ENCODE measurements at regions not wholly inside any gene's neighbourhood (a gene's known extent, or its start where the extent isn't known, plus 50 kb on each side); places are given as distances from the start of the nearest gene placed in this dataset.

- Histone ChIP-seq H3K9me3 (no peaks in the 10 kb centered on the region), H3K4me1 (ENCODE audit: control insufficient read depth in 1 of 2, low read depth in 2 of 2) (no peaks in the 10 kb centered on the region), H3K27ac (no peak overlapping the region), H3K27me3 (replicated peaks; ENCODE audit: insufficient read depth) (no peaks in the 10 kb centered on the region), H3K4me3 (no peak overlapping the region), H3K36me3 (no peaks in the 10 kb centered on the region)
- TF ChIP-seq CTCF (IDR thresholded peaks at IDR 0.05) = no peak
- ATAC-seq (ENCODE audit: insufficient number of reproducible peaks, low FRiP score, low read depth) (no peak), DNase-seq (ENCODE audit: low spot score) (no peak)
Measured at GRCh38 chr4:19982556-19982955, 269.1 kb upstream of the SLIT2 start.

GRCh38 chr4:19971829-19972228, 279.9 kb upstream of the SLIT2 start:
- H3K27me3 ChIP-seq (replicated peaks; ENCODE audit: insufficient read depth) = no peaks in the 10 kb centered on the region
- no peaks in the 10 kb centered on the region for H3K36me3 ChIP-seq
- H3K4me1 ChIP-seq (ENCODE audit: control insufficient read depth in 1 of 2, low read depth in 2 of 2) = no peaks in the 10 kb centered on the region
- no peaks in the 10 kb centered on the region for H3K9me3 ChIP-seq
- DNase-seq (ENCODE audit: low spot score) = no peak
- no peak overlapping the region for H3K27ac ChIP-seq
- ATAC-seq (ENCODE audit: insufficient number of reproducible peaks, low FRiP score, low read depth) = no peak
- no peak for TF ChIP-seq CTCF (IDR thresholded peaks at IDR 0.05)
- H3K4me3 ChIP-seq = no peak overlapping the region

DNA sequence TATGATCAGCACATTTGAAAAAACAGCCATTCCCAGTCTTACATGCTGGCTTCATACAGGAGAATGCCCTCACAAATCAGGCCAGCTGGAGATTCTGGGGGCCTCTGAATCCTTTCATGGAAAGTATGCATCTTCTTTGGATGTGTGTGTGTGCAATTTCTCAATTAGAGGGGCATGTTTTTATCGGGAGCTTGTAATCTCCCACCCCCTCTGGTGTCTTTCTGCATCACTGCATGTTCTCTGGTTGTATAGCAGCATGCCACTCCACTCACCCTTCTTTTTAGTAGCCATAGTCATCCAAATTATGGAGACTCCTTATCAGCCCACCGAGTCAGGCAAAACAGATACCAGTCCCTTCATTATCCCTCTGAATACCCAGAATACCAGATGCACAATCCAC, 282.2 kb upstream of the SLIT2 start:
- Histone ChIP-seq H3K9me3 (no peaks in the 10 kb centered on the region), H3K4me3 (no peak overlapping the region), H3K27me3 (replicated peaks; ENCODE audit: insufficient read depth) (no peaks in the 10 kb centered on the region), H3K4me1 (ENCODE audit: control insufficient read depth in 1 of 2, low read depth in 2 of 2) (no peaks in the 10 kb centered on the region), H3K36me3 (no peaks in the 10 kb centered on the region), H3K27ac (no peak overlapping the region)
- DNase-seq (ENCODE audit: low spot score) (no peak), ATAC-seq (ENCODE audit: insufficient number of reproducible peaks, low FRiP score, low read depth) (no peak)
- TF ChIP-seq CTCF (IDR thresholded peaks at IDR 0.05) = no peak

- Histone ChIP-seq H3K27me3 (replicated peaks; ENCODE audit: insufficient read depth) (no peaks in the 10 kb centered on the region), H3K9me3 (no peaks in the 10 kb centered on the region), H3K4me3 (no peak overlapping the region), H3K4me1 (ENCODE audit: control insufficient read depth in 1 of 2, low read depth in 2 of 2) (no peaks in the 10 kb centered on the region), H3K36me3 (no peaks in the 10 kb centered on the region), H3K27ac (no peak overlapping the region)
- no peak for ATAC-seq (ENCODE audit: insufficient number of reproducible peaks, low FRiP score, low read depth)
- no peak for TF ChIP-seq CTCF (IDR thresholded peaks at IDR 0.05)
- DNase-seq (ENCODE audit: low spot score) = no peak
Measured at GRCh38 chr4:19961091-19961490, 290.6 kb upstream of the SLIT2 start.

DNA sequence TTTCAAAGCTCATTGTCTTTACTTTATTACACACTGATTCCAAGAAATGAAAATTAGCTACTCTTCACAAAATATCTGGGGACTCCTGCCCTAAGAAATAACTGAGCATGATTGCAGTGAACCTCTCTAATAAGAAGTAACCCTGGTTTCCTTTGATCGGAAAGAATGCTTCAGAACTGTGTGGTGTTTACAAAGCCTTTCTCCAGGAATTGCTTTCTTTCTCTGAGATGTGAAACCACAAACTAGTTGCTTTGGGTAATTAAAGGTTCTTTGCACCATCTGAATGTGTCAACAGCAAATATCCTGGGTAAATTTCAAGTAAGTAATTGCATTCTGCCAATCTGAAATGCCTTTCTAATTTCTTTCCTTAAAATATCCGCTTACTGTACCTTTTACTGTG, 292.9 kb upstream of the SLIT2 start:
- Histone ChIP-seq H3K4me3 (no peak overlapping the region), H3K4me1 (ENCODE audit: control insufficient read depth in 1 of 2, low read depth in 2 of 2) (no peaks in the 10 kb centered on the region), H3K36me3 (no peaks in the 10 kb centered on the region), H3K27me3 (replicated peaks; ENCODE audit: insufficient read depth) (no peaks in the 10 kb centered on the region), H3K27ac (no peak overlapping the region), H3K9me3 (no peaks in the 10 kb centered on the region)
- ATAC-seq (ENCODE audit: insufficient number of reproducible peaks, low FRiP score, low read depth) = no peak
- no peak for TF ChIP-seq CTCF (IDR thresholded peaks at IDR 0.05)
- DNase-seq (ENCODE audit: low spot score) = no peak
